GM19351 (cell line): ENCODE measurements at regions not wholly inside any gene's neighbourhood (a gene's known extent, or its start where the extent isn't known, plus 50 kb on each side); places are given as distances from the start of the nearest gene placed in this dataset.
"Not testable (repeated sequence)": the region's sequence is repeated elsewhere in the genome, so short reads cannot be mapped to it uniquely, and the experiment has no call there.

Source experiments
- ATAC-seq: cut with Tn5 transposase; IDR thresholded peaks from one replicate; pipeline ENCODE4 v1.9.1; 2021; ENCODE audit warnings: mild to moderate bottlenecking, moderate library complexity; ENCODE audit not compliant: unreplicated experiment

DNA sequence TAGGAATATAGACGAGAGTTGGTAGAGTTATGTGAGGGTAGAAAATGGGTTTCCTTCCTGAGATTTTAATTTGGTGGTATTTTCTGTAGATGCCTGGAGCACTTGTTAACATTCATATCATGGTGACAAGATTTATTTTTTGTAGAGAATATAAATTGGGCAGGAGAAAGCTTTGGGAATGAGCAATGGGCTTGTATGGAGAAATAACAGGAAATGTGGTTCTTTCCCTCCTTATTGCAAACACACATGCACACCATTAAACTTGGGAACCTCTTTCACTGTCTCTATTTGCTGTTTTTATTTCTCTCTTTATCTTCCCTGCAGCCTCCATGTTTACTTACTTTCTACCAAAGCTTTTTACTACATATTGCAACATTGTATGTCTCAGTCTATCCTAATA is 1653.6 kb downstream of the OLFM4 start:
- ATAC-seq = no peak

- no peak for ATAC-seq
Observed at GRCh38 chr13:54687173-54687572, 1658.6 kb downstream of the OLFM4 start.

DNA sequence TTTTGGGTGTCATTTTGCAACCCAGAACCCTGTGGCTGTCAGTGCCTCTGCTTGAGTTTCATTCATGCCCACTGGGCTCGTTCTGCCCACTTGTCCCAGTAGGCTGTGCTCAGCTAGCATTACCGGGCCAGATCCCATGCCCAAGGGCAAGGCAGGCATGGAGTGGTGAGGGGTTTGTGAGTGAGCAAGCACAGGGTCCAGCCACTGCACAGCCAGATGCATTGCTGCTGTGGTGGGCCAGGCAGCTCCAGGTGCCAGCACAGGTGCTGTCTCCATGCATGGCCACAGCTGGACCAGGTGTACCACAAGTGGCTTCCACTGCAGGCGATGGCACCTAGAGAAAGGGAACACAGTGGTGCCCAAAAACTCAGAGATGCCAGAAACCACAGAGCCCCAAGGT is 1671.2 kb downstream of the OLFM4 start:
- no peak for ATAC-seq

- ATAC-seq = no peak
Observed at GRCh38 chr13:54705738-54706137, 1677.1 kb downstream of the OLFM4 start.

DNA sequence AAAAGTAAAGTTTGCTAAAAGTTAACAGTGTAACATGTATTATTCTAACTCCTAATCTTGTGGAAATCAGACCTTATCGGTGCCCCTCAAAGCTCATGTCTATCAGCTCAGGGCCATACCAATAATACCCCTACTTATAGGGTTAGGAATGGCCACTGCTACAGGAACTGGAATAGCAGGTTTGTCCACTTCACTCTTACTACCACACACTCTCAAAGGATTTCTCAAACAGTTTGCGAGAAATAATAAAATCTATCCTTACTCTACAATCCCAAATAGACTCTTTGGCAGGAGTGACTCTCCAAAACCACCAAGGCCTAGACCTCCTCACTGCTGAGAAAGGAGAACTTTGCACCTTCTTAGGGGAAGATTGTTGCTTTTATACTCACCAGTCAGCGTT is 1677.7 kb downstream of the OLFM4 start:
- no peak for ATAC-seq

DNA sequence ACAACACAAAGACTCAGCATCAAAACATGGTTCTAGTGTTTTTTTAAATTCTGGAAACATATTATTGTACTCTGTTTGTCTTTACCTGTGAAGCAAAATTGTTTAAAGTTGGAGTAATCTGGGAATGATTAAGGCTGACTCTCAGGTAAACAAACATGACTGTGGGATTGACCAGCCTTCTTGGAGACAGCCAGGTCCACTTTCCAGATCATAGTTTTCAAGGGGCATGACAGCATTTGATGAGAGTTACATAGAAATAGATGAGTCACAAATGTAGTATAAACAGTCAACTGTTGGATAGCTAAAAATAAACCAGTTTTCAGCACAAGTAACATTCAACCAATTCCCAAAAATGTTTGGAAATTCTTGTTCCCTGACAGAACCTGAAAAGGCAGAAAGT is 1680.9 kb downstream of the OLFM4 start:
- ATAC-seq = no peak

DNA sequence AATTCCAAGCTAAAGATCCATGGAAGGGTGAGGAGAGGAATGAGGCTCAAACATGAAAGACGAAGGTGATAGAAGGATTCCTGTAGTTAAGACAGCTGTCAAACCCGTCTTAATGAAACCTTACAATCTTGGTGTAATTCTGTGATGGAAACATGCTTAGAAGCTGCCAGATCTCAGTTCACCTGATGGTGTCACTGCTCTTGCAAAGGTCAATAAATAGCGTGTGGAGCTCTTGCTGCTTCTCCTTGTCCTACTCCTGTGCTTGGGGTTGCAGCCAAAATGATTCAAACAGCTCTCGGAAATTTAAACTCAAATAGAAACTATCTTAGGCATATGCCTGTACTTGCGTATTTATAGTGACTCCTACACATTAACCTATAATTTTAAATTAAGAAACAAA is 1705.0 kb downstream of the OLFM4 start:
- ATAC-seq = no peak

DNA sequence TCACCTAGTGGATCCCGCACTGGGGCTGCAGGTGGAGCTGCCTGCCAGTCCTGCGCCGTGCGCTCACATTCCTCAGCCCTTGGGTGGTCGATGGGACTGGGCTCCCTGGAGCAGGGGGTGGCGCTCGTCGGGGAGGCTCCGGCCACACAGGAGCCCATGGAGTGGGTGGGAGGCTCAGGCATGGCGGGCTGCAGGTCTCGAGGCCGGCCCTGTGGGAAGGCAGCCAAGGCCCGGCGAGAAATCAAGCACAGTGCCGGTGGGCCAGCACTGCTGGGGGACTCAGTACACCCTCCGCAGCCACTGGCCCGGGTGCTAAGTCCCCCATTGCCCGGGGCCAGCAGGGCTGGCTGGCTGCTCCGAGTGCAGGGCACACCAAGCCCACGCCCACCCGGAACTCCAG is 1708.6 kb downstream of the OLFM4 start:
- ATAC-seq = not testable (repeated sequence)

DNA sequence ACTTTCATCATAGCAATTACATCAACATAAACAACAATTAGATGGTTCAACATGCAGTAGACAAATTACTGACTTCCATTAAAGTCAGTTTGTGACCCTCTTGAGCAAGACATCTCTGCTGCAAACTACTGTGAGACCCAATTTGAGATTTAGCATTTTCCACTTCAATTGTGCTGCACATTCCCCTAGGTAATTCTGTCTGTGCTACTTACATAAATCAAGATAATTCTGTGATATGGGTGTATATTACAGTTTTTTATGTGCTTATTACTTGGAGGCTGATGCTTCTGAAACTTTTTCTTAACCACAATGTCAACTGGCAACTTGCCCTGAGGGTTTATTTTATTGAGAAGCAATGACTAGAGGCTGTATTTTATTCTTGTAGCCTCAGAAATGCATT is 1714.4 kb downstream of the OLFM4 start:
- ATAC-seq = no peak

DNA sequence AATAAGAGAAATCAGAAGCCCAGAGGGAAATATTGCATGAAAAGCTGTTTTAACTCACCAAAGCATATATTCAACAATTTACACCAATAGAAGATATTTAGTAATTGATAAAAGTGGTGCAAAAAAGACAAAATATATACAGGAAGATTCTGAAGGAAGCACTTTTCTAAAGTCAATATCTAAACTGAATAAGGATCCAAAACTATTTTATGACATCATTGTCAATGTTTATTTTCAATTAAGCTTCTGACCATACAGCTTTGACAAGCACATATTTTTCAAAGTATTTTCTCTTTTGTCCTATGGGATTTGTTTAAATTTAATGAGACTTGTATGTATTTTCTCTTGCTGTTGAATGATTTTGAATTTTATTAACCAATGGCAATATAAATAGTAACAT is 1716.1 kb downstream of the OLFM4 start:
- ATAC-seq = no peak

DNA sequence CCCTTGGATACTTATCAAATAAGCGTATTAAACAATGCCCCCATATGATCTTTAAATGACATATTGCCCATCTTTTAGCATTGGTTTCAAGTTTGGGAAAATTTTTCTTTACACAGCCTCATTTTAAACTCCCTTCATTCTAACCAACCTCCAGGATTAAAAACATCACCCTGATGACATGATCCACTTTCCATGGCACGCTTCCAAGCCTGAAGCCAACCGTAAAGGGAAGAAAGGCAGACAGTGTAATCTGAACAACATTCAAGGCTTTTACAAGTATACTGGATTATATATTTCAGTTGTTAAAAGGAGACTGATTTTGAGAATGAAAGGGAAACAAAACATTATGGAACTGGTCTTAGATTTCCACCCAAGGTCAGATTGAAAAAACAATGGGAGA is 1721.9 kb downstream of the OLFM4 start:
- ATAC-seq = no peak

- ATAC-seq = no peak
Observed at GRCh38 chr13:54758795-54759194, 1730.2 kb downstream of the OLFM4 start.

- no peak for ATAC-seq
Observed at GRCh38 chr13:54768214-54768613, 1739.6 kb downstream of the OLFM4 start.

DNA sequence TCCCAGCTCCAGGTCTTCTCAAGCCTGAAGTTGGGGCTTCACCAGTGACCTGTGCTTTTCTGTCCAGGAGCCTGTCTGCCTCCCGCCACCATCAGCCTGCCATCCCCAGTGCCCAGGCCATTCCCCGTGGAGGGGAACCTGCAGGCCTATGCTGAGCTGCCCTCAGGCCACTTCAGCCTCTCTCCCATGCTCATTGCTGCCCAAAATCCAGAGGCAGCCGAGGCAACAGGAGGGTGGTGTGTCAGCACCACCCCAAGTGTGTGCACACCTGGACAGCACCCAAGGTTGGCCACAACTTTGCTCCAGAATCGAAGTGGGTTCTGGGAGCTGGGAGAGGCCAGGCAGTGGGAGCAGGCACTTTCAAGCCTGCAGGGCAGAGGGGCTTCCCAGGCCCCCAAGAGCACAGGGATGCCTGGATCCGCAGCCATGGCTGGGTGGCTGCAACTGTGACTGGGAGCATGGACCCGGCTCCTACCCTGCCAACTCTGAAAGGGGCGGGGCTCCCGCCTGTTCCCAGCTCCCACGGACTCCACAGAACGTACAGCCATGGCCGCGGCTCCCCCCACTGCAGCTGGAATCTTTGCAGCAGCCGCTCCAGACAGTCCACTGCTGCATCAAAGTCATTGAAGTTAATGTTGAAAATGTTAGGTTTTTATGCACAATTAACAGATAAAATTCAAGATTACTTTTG is 1747.0 kb downstream of the OLFM4 start:
- ATAC-seq = no peak

DNA sequence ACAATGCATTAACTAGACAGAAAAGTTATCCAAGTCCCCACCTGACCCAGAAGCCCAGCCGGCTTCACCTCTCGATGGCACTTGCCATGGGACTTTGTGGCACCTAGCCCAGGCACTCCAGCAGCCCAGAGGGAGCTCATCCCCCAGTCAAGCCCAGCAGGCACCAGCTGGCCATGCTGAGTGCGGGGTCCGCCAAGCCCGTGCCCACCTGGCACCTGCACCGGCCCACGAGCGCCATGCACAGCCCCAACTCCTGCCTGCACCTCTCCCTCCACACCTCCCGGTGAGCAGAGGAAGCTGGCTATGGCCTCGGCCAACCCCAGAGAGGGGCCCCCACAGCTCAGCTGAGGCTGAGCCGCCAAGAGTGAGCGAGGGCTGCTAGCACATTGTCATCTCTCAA is 1759.1 kb downstream of the OLFM4 start:
- no peak for ATAC-seq

DNA sequence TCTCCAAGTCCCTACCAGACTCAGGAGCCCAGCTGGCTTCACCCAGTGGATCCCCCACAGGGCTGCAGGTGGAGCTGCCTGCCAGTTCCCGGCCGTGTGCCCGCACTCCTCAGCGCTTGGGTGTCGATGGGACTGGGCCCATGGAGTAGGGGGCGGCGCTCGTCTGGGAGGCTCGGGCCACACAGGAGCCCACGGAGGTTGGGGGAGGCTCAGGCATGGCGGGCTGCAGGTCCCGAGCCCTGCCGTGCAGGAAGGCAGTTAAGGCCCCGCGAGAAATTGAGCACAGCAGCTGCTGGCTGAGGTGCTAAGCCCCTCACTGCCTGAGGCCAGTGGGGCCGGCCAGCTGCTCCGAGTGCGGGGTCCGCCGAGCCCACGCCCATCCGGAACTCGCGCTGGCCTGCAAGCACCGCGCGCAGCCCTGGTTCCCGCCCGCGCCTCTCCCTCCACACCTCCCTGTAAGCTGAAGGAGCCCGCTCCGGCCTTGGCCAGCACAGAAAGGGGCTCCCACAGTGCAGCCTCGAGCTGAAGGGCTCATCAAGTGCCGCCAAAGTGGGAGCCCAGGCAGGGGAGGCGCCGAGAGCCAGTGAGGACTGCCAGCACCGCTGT is 1771.1 kb downstream of the OLFM4 start:
- no peak for ATAC-seq

- no peak for ATAC-seq
Observed at GRCh38 chr13:54802226-54802625, 1773.6 kb downstream of the OLFM4 start.

DNA sequence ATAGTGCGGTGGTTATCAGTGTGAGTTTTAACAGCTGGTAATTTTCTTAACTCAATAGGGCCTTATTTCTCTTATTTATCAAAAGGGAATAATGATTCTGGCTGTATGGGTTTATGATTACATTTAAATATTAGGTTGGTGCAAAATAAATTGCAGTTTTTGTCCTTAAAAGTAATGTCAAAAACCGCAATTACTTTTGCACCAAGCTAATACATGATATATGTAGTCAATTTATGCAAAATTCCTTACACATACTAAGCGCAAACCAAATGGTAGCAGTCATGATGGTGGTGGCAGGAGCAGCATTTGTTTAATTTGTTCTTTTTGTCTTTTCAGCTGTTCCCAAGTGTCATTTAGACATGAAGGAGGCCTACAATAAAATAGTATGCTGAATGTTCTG is 1777.1 kb downstream of the OLFM4 start:
- ATAC-seq = no peak

- ATAC-seq = not testable (repeated sequence)
Observed at GRCh38 chr13:54821938-54822470, 1793.4 kb downstream of the OLFM4 start.

GRCh38 chr13:54829391-54830068 is 1800.9 kb downstream of the OLFM4 start:
- ATAC-seq = not testable (repeated sequence)

GRCh38 chr13:54836273-54836672 is 1807.7 kb downstream of the OLFM4 start:
- no peak for ATAC-seq

DNA sequence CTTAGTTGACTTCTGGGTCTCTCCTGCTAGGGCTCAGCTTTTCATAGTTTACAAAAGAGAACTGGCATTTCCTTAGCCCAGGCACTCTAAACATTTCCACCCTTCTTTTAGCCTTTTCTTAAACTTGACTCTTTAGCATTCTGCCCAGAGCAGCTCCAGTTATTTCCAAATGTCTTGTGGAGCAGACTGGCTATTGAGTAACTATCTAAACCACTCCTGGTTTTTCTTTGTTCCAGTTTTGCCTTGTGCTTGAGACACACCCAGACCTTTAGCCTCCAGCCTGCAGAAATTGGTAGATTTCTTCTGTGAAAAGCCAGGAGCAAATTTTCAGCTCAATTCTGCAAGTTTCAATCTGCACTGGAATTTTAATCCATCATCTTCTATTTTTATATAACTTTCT is 1813.1 kb downstream of the OLFM4 start:
- no peak for ATAC-seq
